ENCODE measurements at regions not wholly inside any gene's neighbourhood (a gene's known extent, or its start where the extent isn't known, plus 50 kb on each side); places are given as distances from the start of the nearest gene placed in this dataset.
"Not testable (repeated sequence)": the region's sequence is repeated elsewhere in the genome, so short reads cannot be mapped to it uniquely, and the experiment has no call there.

- DNase-seq (ENCODE audit: low read depth in 2 of 2): no peak
Measured at GRCh38 chr18:14189858-14190257, 57.6 kb upstream of the ZNF519 start.

GRCh38 chr18:14188751-14189406 is 56.6 kb upstream of the ZNF519 start:
- DNase-seq (ENCODE audit: low read depth in 2 of 2): not testable (repeated sequence)

All from activated CD8-positive, alpha-beta memory T cell treated with anti-CD3 and anti-CD28 coated beads for 4 hours (primary cell).